Stimulated activated CD4-positive, alpha-beta T cell treated with anti-CD3 and anti-CD28 coated beads, Interleukin-1b, Interleukin-23, amount 100 ng/mL, for 24 hours (primary cell): ENCODE measurements at regions not wholly inside any gene's neighbourhood (a gene's known extent, or its start where the extent isn't known, plus 50 kb on each side); places are given as distances from the start of the nearest gene placed in this dataset.
"Not testable (repeated sequence)": the region's sequence is repeated elsewhere in the genome, so short reads cannot be mapped to it uniquely, and the experiment has no call there.

Experiments
- DNase-seq, 4 experiments: peaks; one replicate each; pipeline ENCODE4 v3.0.0-alpha.2; 2020; ENCODE audit warnings: low read depth in 4 of 4, low spot score in 1 of 4

DNA sequence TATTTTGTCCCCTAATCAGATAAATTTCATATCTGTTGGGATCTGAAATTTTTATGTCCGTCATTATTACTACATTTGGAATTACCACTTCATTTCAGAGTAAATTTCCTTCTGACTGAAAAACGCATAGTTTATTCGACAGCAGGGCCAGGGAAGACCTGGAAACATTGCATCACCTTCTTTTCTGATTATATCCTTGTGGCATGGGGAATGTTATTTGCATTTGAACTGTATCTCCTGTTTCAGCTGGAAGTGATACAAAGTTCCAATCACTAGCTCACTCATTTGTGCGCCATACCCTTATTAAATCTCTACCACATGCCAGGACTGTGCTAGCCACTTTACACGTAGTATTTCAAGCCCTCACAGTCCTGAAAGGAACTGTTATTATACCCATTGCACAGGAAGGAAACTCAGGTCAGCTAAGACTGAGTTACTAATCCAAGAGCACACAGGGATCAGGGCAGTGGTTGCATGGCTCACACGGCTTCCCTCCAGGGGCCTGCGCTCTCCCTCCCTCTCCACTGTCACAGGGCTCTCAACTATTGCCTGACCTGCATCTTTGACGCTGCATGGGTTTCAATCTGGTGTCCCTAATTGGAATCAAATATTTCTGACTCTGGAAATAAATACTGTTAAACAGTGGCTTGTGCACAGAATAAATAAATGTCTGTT lies 84.4 kb upstream of the NANOS1 start:
- DNase-seq: no peak

DNA sequence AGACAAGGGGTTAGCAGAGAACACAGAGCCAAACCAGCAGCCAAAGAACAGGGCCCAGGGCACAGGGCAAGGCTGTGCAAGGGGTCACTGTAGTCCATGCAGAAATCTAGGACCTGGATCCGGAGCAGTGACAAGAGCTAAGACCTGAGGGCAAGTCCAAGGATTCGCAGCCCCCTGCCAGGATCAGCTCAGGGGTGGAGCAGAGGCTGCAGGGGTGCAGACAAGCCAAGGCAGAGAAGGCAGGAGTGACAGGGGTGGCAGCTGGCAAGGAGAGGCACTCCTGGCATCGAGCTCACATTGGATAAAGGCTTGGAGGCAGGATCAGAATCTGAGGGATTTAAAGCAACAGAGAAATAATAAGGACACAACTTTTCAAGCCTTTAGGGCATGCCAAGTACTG lies 80.7 kb upstream of the NANOS1 start:
- DNase-seq: no peak

DNA sequence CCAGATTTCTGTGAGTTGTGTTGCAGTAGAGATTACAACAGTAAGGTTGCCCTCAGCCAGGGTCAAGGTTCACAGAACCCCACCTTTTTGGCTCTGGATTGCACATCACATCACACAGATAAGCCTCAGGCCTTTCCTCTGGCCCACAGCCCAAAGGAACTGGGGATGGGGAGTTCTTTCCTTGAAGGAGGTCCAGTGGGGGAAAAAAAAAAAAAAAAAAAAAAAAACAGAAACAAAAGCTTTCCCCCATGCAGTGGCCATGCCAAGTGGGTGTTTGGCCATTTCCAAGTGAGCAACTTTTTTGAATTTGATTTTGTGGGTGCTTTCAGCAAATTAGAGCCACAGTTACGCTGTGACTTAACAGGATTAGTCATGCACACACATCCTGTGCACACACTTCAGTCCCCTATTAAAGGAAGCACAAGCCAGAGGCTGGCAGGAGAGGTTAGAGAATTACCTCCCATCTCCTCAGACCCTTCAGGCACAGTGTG lies 79.3 kb upstream of the NANOS1 start:
- DNase-seq: no peak

DNA sequence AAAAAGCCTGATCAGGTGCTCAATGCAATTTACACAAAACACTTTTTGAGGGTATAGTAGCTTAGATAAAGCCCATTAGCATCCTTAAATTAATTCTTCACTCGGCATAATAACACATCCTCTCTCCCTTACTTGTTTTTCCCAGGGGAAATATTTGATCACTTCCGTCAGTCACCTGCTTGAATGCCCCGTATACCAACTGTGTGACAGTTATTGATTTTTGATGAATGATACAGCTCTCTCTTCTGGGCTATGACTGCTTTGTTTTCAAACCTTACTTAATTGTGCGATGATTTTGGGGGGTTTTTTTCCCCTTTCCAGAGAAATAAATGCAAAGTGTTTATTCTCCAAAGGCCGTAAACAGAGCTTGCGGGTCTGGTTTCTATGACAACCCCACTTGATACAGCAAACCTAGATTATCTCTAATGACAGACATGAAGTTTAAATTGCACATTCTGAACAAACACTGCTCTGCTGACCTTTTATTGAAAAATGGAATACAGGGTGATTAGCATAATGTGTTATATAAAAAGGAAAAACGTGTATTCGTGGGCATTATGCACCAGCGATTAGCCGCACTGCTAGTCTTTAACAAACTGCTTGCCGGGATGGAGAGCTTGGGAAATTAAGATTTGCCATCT lies 78.4 kb upstream of the NANOS1 start:
- DNase-seq: no peak

DNA sequence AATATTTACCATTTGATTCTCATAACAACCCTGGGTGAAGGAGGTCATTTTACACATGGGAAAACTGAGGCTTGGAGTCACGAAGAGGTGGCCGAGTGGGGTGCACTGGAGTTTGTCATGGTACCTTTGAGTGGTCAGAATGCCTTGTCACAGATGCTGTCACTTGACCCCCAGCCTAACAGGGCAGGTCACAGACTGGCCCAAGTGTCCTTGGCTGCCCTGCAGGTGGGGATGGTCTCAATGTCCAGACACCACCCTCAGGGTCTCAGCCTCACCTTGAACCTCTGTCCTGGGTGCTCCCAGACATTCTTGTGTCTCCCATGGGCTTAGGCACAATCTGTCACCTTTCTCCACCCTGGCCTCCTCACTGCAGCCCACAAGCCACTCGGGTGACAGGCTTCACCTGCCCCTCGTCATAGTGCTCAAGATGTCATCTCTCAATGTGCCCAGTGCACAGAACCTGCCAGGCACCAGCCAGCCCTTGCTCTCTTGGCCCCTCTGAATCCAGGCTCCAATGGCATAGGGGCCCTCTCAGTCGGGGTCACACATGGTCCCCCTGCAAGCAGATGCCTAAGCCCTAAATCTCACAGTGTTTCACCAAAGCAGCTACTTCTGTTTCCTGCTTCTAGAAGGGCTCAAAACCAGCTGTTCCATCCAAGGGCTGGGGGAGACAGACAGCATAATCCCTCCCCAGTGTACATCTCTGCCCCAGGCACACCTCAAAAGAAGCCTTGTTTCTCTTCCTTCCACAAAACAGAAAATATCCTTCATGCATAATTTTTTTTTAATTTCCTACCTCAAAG lies 76.8 kb upstream of the NANOS1 start:
- DNase-seq: no peak

DNA sequence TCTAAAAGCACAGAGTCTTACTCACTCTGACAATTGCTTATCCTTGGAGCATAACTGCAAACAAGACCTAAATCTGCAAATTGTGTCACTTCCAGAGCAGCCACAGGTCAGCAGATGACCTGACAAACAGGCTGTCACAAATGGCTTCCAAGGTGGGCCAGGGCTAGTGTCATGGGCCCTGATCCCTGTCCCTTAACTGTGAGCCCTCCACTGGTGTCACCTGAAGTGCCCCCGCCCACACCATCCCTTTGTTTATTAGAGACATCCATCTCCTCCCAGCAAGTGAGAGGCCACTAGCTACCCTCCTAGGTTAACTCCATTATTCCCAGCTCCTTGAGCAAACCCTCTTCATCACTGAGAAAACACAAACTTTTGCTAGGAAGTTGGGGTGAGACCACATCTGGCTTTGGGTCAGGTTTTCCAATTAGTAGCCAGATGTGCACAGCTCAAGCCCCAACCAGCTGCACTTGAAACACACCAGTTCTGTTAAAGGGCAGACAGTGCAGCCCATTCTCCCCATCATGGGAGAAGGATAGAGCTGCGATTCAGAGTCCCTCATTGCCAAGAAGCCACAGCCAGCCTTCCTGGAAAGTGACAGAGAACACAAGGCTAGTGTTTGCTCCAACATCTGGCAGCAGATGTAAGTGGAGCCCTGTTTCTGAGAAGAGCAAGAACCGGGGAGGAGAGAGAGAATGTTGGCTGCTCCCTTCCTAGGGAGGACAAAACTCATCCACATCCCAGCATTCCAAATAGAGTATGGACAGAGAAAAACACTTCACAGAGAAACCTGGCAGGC lies 75.7 kb upstream of the NANOS1 start:
- DNase-seq: no peak

DNA sequence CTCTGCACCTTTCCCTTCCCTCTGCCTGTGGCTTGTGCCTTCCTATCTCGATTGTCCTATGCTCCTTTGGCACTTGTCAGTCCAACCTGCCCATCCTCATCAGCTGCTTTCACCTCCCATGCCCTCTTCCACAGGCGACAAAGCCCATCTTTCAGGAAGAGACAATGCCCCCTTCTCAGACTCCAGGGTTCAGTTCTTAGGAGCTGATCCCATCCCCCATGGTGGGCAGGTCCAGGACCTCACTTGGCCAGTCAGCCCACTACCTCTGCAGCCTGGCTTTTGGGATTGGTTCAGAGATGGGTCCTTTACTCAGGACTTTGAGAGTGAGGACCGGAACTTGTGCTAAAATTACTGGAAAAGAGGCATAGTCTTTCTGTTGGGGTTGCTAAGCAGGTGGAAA lies 74.0 kb upstream of the NANOS1 start:
- no peak for DNase-seq

DNA sequence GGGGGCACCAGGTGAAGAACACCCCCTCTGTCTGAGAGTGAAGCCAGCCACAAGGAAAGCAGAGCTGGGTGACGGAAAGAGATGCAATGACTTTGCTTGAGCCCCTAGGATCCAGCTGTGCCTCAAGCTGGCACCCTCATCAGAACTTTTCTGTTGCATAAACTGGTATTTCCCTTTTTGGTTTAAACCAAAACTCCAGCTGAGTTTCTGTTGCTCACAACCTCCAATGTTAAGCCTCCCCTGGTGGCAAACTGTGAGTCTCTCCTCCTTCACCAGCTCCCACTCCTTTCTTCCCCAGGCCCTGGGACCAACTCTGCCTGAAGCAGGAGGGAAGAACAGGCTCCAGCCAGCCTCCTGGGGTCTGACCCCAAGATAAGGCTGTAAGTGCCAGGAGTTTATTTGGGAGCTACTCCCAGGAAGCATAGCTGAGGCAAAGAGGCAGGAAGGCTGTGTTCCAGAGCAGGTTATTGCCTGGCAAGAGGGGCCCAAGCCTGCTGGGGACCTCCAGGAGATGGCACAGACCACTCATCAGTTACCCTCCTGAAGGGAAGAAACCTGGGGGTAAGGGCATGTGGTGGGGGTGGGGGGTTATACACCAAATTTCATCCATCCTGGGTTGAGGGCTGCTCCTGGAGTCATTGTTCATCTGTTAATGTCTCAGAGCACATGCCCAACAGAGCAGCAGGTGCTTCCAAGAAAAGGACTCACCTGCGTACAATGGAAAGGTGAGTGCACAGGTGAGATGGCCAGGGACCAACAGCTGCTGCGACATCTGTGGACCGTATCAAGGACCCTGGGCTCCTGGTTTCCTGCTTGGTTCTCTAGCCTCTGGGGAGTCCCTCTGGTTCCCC lies 73.3 kb upstream of the NANOS1 start:
- no peak for DNase-seq

DNA sequence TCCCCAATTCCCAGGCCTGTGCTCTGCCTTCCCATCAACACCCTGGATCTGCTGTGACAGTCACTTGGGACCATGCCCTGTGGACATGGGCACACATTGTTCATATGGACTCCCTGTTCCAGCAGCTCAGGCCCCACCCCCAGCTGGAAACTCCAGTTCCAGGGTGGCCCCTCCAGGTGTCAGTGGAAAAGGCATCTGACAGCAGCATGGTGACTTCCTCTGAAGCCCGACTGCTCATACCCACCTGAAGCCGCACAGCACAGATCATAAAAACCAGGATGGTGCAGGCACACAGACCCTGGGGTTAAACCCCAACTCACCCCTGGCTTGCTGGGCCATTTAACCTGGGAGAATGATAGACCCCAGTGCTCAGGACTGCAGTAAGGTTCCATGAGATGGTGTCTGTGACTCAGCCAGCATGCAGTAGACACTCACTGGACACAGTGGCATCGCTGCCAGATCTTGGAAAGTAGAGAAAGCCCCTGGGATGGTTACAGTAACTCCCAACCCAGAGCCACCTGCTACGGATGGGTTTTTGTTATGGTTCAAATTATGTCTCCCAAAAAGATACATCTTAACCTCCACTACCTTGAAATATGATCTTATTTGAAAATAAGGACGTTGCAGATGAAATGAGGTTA lies 72.6 kb upstream of the NANOS1 start:
- DNase-seq: no peak

DNA sequence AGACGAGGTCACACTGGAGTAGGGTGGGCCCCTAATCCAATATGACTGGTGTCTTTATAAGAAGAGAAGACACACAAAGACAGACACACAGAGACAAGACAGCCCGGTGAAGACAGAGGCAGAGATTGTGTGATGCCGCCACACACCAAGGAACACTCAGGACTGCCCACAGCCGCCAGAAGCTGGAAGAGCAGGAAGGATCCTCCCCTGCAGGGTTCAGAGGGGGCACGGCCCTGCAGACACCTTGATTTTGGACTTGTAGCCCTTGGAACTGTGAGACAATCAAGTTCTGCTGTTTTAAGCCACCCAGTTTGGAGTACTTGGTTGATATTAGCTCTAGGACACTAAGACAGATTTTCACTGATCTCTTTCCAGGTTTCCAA lies 72.1 kb upstream of the NANOS1 start:
- DNase-seq: no peak

DNA sequence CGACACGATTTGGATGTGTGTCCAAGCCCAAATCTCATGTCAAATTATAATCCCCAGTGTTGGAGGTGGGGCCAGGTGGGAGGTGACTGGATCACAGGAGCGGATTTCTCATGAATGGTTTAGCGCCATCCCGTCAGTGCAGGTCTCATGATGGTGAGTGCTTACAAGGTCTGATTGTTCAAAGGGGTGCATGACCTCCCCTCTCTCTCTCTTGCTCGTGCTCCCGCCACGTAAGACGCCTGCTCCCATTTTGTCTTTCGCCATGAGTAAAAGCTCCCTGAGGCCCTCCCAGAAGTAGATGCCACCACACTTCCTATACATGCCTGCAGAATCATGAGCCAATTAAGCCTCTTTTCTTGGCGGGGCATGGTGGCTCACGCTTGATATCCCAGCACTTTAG lies 71.5 kb upstream of the NANOS1 start:
- no peak for DNase-seq

DNA sequence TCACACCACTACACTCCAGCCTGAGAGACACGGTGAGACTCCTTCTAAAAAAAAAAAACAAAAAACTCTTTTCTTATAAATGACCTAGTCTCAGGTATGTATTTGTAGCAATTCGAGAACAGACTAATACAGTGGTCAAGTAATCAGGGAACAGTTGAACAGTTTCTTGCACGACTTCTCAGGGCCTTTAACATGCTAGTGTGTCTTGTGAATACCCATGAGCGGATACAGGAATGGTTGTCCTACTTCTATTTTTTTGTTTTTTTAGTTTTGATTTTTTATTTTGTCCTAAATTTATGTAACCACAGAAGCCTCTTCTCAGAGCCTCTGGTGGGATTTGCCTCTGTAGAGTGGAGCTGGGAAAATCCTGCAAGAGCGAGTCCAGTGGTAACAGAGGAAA lies 71.0 kb upstream of the NANOS1 start:
- DNase-seq: no peak

DNA sequence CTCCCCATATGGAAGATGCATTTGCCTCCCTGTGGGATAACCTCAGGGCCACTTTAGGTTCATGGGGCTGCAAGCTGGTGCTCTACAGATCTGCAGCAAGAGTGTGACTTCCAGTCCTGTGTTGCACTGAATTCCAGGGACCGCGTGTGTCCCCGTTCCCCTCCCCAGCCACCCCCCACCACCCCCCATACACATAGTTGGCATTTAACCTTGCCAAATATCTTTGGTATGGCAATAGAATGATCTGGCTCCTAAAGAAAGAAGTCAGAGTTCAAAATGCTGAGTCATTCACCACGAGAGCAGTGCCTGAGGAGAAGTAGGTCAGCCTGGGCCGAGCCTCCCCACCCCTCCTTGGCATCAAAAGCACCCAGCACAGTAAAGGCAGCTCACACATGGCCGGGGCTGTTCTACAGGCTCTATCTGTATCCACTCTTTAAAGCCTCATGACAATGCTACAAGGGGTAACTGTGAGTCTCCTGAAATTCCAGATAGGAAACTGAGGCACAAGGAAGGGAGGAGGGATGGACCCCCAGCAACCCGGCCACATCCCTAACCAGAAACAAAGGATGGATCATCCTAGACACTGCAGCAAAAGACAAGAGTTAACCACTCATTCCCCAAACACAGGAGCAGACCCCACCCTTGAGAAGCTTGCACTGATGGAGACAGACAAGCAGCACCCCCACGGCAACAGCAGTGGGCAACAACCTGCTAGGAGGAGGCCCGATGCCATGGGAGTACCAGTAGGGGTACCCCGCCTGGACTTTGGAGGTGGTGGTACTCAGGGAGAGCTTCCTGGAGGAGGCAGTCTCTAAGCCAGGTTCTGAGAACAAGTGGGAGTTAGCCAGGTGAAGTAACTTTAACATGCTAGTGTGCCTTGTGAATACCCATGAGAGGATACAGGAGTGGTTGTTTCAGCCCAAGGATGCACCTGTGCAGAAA lies 70.3 kb upstream of the NANOS1 start:
- DNase-seq: no peak

DNA sequence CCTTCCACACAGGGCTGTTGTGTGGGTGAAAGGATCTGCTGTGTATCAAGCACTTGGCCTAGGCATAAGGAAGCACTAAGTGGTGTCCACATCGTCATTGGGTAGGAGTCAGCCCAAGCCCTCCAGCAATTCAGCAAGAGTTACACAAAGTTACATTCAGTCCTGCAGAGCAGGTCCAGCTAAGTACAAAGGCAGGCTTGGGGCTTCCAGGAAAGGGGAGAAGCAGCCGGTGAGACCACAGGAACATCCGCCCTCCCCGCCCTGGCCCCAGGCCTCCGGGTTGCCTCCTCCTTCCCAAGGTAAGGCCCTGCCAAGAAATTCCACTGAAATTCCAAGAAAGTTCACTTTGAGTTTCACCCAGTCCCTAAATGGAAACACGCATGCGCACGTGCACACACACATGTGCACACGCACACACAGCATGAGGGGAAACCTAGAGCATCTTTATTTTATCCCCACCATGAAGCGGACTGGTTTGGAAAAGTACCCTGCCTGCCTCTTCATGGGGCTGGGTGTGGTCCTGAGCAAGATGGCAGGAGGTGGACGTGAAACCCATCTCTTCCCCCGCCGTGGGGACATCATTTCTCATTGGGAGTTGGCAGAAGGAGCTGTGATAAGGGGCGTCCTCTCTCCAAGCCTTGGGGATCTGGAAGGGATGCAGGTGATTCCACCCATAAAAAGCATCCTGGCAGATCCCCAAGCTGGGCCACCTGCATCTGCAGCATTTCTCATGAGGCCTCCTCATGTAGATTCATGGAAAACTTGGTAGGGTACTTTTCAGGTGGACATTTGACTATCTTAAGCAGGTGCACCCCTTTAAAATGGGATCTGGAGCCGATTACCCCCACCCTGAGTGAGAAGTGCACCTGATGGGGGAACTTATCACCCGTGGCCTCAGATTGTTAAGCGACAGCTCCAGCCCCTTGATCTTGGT lies 69.1 kb upstream of the NANOS1 start:
- DNase-seq: no peak

DNA sequence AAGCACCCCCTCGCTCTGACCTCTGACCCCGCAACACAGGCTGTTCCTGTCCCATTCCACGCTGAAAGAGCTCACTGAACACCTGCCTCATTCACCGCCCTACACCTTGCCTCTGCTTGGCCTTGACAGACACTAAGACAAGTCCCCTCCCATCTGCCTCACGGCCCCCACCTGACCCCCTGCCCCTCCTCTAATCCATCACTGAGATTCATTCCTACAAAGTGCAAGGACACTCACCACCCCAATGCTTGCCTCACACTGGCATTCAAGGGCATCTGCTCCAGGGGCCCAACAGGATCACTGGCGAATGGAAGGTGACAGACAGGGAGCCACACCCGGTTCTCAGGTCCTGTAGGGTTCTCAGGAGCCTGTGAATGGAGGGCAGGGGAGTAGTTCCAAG lies 68.1 kb upstream of the NANOS1 start:
- DNase-seq: no peak

DNA sequence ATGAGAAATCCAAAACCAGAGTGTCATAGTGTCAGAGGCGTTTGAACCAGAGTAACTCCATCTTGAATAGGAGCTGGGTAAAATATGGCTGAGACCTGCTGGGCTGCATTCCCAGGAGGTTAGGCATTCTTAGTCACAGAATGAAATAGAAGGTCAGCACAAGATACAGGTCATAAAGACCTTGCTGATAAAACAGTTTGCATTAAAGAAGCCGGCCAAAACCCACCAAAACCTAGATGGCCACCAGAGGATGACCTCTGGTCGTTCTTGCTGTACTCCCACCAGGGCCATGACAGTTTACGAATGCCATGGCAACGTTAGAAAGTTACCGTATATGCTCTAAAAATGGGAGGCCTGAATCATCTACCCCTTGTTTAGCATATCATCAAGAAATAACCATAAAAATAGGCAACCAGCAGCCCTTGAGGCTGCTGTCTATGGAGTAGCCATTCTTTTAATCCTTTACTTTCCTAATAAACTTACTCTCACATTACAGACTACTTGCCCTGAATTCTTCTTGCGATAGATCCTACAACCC lies 67.1 kb upstream of the NANOS1 start:
- DNase-seq: not testable (repeated sequence)

DNA sequence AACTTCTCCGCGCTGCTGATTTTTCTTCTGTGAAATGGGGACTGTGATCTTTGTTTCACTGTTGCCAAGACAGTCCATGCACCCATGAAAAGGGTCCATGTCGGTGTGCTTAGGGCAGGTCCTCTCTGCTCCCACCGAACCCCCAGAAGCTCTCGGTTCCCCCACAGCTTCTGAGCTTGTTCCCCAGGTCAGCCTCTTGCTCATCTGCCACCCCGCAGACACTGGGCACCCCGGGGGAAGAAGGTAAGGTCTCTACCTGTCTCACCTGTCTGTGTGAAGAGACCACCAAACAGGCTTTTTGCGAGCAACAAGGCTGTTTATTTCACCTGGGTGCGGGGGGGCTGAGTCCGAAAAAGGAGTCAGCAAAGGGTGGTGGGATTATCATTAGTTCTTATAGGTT lies 66.2 kb upstream of the NANOS1 start:
- no peak for DNase-seq

DNA sequence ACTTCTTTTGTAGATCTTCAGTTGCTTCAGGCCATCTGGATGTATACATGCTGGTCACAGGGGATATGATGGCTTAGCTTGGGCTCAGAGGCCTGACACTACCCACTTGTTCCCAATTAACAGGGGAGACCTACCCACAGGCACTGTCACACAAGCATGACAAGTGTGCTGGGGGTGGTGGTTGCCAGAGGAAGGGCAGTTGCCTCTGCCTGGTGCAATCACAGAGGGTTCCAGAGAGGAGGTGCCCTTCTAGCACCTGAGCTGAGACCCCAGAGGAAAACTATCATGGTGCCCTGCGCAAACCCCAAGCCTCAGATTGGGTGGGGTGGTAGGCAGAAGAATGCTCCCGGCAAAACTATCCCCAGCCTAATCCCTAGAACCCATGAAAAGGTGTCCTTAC lies 65.6 kb upstream of the NANOS1 start:
- no peak for DNase-seq
